Calu3 (cell line): ENCODE measurements at regions not wholly inside any gene's neighbourhood (a gene's known extent, or its start where the extent isn't known, plus 50 kb on each side); places are given as distances from the start of the nearest gene placed in this dataset.
"Not testable (repeated sequence)": the region's sequence is repeated elsewhere in the genome, so short reads cannot be mapped to it uniquely, and the experiment has no call there.

Source experiments
- BruUV-seq: library from RNA; stranded (reverse); fragments of 400-500 nt; replicated peaks from 2 replicates; lab custom pipeline; 2021; lab: Mats Ljungman, UMichigan
- CTCF ChIA-PET: fragments of 300-600 bp; sonication (Branson Sonifier 250); formaldehyde crosslinking; loops from one replicate; lab custom pipeline; 2022; ENCODE audit warnings: antibody characterized with exemption; lab: Charles Lee
- DNase-seq: peaks from one replicate; pipeline ENCODE4 v3.0.0; 2022
- H3K27ac Mint-ChIP-seq: one replicate; pipeline ENCODE4 v1.8.0; 2022; ENCODE audit warnings: mixed read lengths; ENCODE audit not compliant: unreplicated experiment
- H3K27me3 Mint-ChIP-seq: one replicate; pipeline ENCODE4 v1.8.0; 2022; ENCODE audit warnings: mixed read lengths; ENCODE audit not compliant: unreplicated experiment
- H3K36me3 Mint-ChIP-seq: one replicate; pipeline ENCODE4 v1.8.0; 2022; ENCODE audit warnings: mild to moderate bottlenecking, moderate library complexity, mixed read lengths; ENCODE audit not compliant: insufficient read depth, unreplicated experiment
- H3K4me1 Mint-ChIP-seq: one replicate; pipeline ENCODE4 v1.8.0; 2022; ENCODE audit warnings: mild to moderate bottlenecking, low read depth, mixed read lengths; ENCODE audit not compliant: unreplicated experiment
- H3K4me3 Mint-ChIP-seq: one replicate; pipeline ENCODE4 v1.8.0; 2022; ENCODE audit warnings: mild to moderate bottlenecking, low read depth, moderate library complexity, mixed read lengths; ENCODE audit not compliant: unreplicated experiment
- H3K9me3 Mint-ChIP-seq: one replicate; pipeline ENCODE4 v1.8.0; 2022; ENCODE audit warnings: low read depth, mixed read lengths; ENCODE audit not compliant: unreplicated experiment
- intact Hi-C: fragments of 100-400 bp; cut with micrococcal nuclease; formaldehyde crosslinking; loops from one replicate; pipeline ENCODE4 v1.10.0; 2022; ENCODE audit not compliant: unreplicated experiment
- TF ChIP-seq, protein P1 (sequence below): fragments of 200-600 bp; IDR thresholded peaks from one replicate; pipeline ENCODE4 v1.8.0; 2022; ENCODE audit warnings: antibody characterized with exemption; ENCODE audit not compliant: unreplicated experiment

DNA sequence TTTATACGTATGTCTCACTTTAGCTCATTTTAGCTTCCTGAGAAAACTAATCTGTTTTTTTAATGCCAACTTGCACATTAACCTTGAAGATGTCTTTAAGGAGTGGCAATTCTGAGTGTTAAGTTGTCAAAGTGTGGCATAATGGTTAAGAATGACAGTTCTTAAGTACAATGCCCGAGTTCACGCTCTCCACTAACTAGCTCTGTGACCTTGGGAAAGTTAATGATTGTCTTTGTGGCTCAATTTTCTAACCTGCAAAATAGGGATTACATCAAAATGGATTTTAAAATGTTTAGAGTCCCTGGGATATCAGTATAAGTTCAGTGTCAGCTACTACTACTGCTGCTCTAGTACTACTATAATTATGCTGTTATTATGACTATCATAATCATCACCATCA lies 409.7 kb downstream of the SOCS6 start:
- Mint-ChIP-seq H3K27ac (no peak overlapping the region), H3K4me1 (no peaks in the 10 kb centered on the region), H3K36me3 (no peaks in the 10 kb centered on the region), H3K9me3 (peaks cover 3% of the 10 kb centered on the region), H3K4me3 (no peak overlapping the region), H3K27me3 (no peaks in the 10 kb centered on the region)
- no peak for DNase-seq
- TF ChIP-seq, protein P1, sequence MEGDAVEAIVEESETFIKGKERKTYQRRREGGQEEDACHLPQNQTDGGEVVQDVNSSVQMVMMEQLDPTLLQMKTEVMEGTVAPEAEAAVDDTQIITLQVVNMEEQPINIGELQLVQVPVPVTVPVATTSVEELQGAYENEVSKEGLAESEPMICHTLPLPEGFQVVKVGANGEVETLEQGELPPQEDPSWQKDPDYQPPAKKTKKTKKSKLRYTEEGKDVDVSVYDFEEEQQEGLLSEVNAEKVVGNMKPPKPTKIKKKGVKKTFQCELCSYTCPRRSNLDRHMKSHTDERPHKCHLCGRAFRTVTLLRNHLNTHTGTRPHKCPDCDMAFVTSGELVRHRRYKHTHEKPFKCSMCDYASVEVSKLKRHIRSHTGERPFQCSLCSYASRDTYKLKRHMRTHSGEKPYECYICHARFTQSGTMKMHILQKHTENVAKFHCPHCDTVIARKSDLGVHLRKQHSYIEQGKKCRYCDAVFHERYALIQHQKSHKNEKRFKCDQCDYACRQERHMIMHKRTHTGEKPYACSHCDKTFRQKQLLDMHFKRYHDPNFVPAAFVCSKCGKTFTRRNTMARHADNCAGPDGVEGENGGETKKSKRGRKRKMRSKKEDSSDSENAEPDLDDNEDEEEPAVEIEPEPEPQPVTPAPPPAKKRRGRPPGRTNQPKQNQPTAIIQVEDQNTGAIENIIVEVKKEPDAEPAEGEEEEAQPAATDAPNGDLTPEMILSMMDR: no peak
- intact Hi-C loops: no loop called here
- CTCF ChIA-PET: no interaction called here
- BruUV-seq: no TSS peak

DNA sequence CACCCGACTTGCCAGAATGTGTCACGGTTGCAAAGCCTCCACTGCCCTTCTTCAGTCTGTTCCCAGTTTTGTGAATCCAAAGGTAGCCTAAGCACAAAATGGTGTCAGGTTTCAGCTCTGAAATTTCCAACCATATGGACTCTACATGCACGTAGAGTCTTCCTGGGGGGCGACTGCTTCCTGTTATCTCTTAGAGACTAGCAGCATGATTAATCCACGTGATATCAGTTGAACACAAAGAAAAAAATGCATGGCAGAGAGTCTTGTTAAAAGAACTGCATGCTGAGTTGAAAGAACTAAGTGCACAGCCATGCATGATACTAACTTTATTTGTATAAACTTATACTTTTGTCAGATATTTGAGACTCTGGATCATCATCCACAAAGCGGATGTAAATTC lies 404.4 kb downstream of the SOCS6 start:
- Mint-ChIP-seq H3K9me3 (peaks cover 5% of the 10 kb centered on the region), H3K27ac (no peak overlapping the region), H3K27me3 (no peaks in the 10 kb centered on the region), H3K4me1 (no peaks in the 10 kb centered on the region), H3K36me3 (no peaks in the 10 kb centered on the region), H3K4me3 (no peak overlapping the region)
- TF ChIP-seq, protein P1: no peak
- CTCF ChIA-PET: no interaction called here
- intact Hi-C loops: no loop called here
- DNase-seq: no peak
- BruUV-seq: no TSS peak

DNA sequence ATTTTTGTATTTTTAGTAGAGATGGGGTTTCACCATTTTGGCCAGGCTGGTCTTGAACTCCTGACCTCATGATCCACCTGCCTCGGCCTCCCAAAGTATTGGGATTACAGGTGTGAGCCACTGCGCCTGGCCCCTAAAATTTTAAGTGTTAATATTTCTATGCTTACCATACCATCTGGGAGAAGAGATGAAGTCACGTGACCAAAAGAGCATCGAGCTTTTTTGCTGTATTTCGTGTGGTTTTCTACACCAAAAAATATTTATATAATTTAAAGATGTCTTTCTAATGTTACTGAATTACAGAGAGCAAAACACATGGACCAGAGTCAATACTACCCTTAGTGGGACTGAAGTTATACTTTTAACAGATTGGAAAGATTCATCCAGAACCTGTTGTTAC lies 400.9 kb downstream of the SOCS6 start:
- H3K27me3 Mint-ChIP-seq, H3K9me3 Mint-ChIP-seq, H3K27ac Mint-ChIP-seq, H3K4me1 Mint-ChIP-seq, H3K36me3 Mint-ChIP-seq, BruUV-seq, intact Hi-C loops, DNase-seq, CTCF ChIA-PET, H3K4me3 Mint-ChIP-seq: not testable (repeated sequence)

DNA sequence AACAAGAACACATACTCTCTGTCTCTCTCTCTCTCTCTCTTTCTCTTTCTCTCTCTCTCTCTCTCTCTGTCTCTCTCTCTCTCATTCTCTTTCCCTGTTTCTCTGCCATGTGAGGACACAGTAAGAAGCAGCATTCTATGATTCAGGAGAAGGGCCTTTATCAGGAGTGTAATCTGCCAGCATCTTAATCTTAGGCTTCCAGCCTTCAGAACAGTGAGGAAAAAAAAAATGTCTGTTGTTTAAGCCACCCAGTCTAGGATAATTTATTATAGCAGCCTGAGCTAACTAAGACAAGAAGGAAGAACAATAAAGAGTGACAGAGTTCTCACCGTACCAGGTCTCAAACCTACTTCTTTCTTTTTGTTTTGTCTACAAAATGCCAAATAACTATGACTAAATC lies 399.4 kb downstream of the SOCS6 start:
- TF ChIP-seq, protein P1: no peak
- Mint-ChIP-seq H3K4me1 (no peaks in the 10 kb centered on the region), H3K27me3 (no peaks in the 10 kb centered on the region), H3K36me3 (no peaks in the 10 kb centered on the region), H3K4me3 (no peak overlapping the region), H3K9me3 (peaks cover 2% of the 10 kb centered on the region), H3K27ac (no peak overlapping the region)
- CTCF ChIA-PET: no interaction called here
- no TSS peak for BruUV-seq
- DNase-seq: no peak
- intact Hi-C loops: no loop called here

DNA sequence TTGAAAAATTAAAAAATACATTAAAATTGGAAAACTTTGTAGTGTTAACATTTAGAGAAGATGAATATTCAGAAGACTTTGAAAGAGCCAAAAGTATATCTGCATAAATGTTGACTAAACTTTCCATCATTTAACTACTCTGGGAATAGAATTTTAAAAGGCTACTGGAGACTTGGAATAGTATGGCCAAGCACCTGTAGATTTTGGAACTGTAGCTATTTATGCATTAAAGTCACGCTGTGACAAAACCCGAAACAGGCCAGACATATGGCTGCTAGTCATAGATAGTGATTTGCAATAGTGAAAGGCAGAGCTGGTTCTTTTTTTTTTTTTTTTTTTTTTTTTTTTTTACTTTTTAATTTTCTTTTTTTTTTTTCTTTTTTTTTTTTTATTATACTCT lies 396.0 kb downstream of the SOCS6 start:
- H3K27me3 Mint-ChIP-seq: no peaks in the 10 kb centered on the region
- no peak overlapping the region for H3K4me3 Mint-ChIP-seq
- H3K27ac Mint-ChIP-seq: no peak overlapping the region
- no TSS peak for BruUV-seq
- no peaks in the 10 kb centered on the region for H3K9me3 Mint-ChIP-seq
- no peaks in the 10 kb centered on the region for H3K36me3 Mint-ChIP-seq
- TF ChIP-seq, protein P1: no peak
- no peak for DNase-seq
- CTCF ChIA-PET: no interaction called here
- intact Hi-C loops: no loop called here
- H3K4me1 Mint-ChIP-seq: no peaks in the 10 kb centered on the region
